Pons (tissue), 1 donor: ENCODE measurements at regions not wholly inside any gene's neighbourhood (a gene's known extent, or its start where the extent isn't known, plus 50 kb on each side); places are given as distances from the start of the nearest gene placed in this dataset.
A peak's percentile ranks its signal among the peaks of the same experiment; 100 is the strongest.

Experiments
- DNase-seq: peaks from one replicate; pipeline ENCODE4 v3.0.0-alpha.2; 2016; ENCODE audit warnings: low spot score

- DNase-seq = no peak
Measured at GRCh38 chr2:144213797-144214196, 306.1 kb downstream of the ZEB2 start.

GRCh38 chr2:144211826-144212225 is 308.1 kb downstream of the ZEB2 start:
- no peak for DNase-seq

GRCh38 chr2:144211065-144211464 is 308.9 kb downstream of the ZEB2 start:
- DNase-seq = no peak

GRCh38 chr2:144210076-144210475 is 309.8 kb downstream of the ZEB2 start:
- no peak for DNase-seq

- no peak for DNase-seq
Measured at GRCh38 chr2:144208924-144209323, 311.0 kb downstream of the ZEB2 start.

- no peak for DNase-seq
Measured at GRCh38 chr2:144206019-144206418, 313.9 kb downstream of the ZEB2 start.

GRCh38 chr2:144201868-144202468 is 318.0 kb downstream of the ZEB2 start:
- DNase-seq = no peak

- no peak for DNase-seq
Measured at GRCh38 chr2:144201126-144201525, 318.8 kb downstream of the ZEB2 start.

GRCh38 chr2:144198116-144198515 is 321.8 kb downstream of the ZEB2 start:
- no peak for DNase-seq

GRCh38 chr2:144194326-144195071 is 325.4 kb downstream of the ZEB2 start:
- no peak for DNase-seq

- no peak for DNase-seq
Measured at GRCh38 chr2:144190908-144191605, 328.9 kb downstream of the ZEB2 start.

- no peak for DNase-seq
Measured at GRCh38 chr2:144183727-144184126, 336.2 kb downstream of the ZEB2 start.

- DNase-seq = no peak
Measured at GRCh38 chr2:144181001-144181400, 338.9 kb downstream of the ZEB2 start.

GRCh38 chr2:144180131-144180530 is 339.8 kb downstream of the ZEB2 start:
- DNase-seq = no peak

- DNase-seq = no peak
Measured at GRCh38 chr2:144170179-144170578, 349.7 kb downstream of the ZEB2 start.

- DNase-seq = no peak
Measured at GRCh38 chr2:144166743-144167142, 353.2 kb downstream of the ZEB2 start.

- no peak for DNase-seq
Measured at GRCh38 chr2:144165599-144166250, 354.2 kb downstream of the ZEB2 start.

GRCh38 chr2:144163592-144163991 is 356.3 kb downstream of the ZEB2 start:
- no peak for DNase-seq

GRCh38 chr2:144162652-144163051 is 357.3 kb downstream of the ZEB2 start:
- DNase-seq = no peak

GRCh38 chr2:144161061-144161460 is 358.9 kb downstream of the ZEB2 start:
- no peak for DNase-seq

- DNase-seq = no peak
Measured at GRCh38 chr2:144159240-144159639, 360.7 kb downstream of the ZEB2 start.

- peak; percentile 19 for DNase-seq
Measured at GRCh38 chr2:144158096-144158495, 361.8 kb downstream of the ZEB2 start.
